ENCODE measurements at regions not wholly inside any gene's neighbourhood (a gene's known extent, or its start where the extent isn't known, plus 50 kb on each side); places are given as distances from the start of the nearest gene placed in this dataset.

DNA sequence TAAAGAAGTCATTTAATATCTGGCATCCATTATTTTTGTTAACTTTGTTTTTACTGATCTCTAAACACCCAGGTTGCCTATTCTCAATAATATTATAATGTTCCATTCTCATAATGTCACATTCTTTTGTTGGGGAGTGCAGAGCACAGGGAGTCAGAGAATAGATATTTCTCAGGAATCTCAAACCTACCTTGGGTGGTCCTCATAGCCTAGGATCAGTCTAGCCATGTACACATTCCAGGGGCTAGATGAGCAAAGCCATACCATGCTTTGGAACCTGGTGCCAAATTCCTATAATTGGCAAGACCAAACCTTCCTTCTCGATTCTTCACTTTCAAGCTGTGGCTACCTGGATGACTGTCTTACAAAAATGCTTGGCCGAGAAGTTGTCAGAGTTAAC lies 1124.7 kb upstream of the WWC1 start:
- DNase-seq (ENCODE audit: low read depth): no peak
- TF ChIP-seq CTCF (IDR thresholded peaks at IDR 0.05; ENCODE audit: control insufficient read depth, extremely low read depth, insufficient read depth): no peak

DNA sequence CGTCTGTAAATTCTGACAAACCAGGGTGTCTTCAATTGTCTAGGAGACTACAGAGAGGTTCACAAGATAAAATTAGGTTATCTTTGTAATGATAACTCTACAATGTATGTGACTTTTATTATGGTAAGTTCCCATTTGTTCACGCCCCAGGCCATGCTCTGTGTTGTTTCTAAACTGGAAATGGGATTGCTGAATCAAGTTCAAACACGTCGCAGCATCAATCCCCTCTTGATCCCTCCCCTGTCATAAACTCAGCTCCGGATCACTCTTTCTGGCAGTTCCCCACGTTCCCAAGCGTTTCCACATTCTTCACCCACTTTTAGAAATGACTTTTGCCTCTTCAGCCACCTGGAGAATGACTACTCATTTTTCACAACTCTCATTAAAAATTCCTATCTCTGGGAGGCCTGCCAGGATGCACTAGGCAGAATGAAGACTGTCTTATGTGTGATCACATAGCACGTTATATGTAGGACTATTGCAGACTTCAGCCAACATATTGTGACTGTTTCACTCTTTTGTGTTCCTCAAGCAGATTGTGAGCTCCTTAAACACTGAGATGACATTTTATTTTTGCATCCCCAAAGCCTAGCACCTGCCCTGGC lies 1124.2 kb upstream of the WWC1 start:
- TF ChIP-seq CTCF (IDR thresholded peaks at IDR 0.05; ENCODE audit: control insufficient read depth, extremely low read depth, insufficient read depth): no peak
- no peak overlapping the region for H3K4me3 ChIP-seq (ENCODE audit: low read depth, low read length)
- DNase-seq (ENCODE audit: low read depth): no peak

More for the DNA sequence above, 1124.7 kb upstream of the WWC1 start:
- no peak overlapping the region for H3K4me3 ChIP-seq (ENCODE audit: low read depth, low read length)

GRCh38 chr5:167168971-167169370 lies 1122.5 kb upstream of the WWC1 start:
- no peak for DNase-seq (ENCODE audit: low read depth)
- no peak for TF ChIP-seq CTCF (IDR thresholded peaks at IDR 0.05; ENCODE audit: control insufficient read depth, extremely low read depth, insufficient read depth)
- no peak overlapping the region for H3K4me3 ChIP-seq (ENCODE audit: low read depth, low read length)

- no peak for DNase-seq (ENCODE audit: low read depth)
- TF ChIP-seq CTCF (IDR thresholded peaks at IDR 0.05; ENCODE audit: control insufficient read depth, extremely low read depth, insufficient read depth): no peak
- H3K4me3 ChIP-seq (ENCODE audit: low read depth, low read length): no peak overlapping the region
Measured at GRCh38 chr5:167171056-167171455, 1120.4 kb upstream of the WWC1 start.

- no peak for DNase-seq (ENCODE audit: low read depth)
- TF ChIP-seq CTCF (IDR thresholded peaks at IDR 0.05; ENCODE audit: control insufficient read depth, extremely low read depth, insufficient read depth): no peak
- no peak overlapping the region for H3K4me3 ChIP-seq (ENCODE audit: low read depth, low read length)
Measured at GRCh38 chr5:167177736-167178135, 1113.7 kb upstream of the WWC1 start.

DNA sequence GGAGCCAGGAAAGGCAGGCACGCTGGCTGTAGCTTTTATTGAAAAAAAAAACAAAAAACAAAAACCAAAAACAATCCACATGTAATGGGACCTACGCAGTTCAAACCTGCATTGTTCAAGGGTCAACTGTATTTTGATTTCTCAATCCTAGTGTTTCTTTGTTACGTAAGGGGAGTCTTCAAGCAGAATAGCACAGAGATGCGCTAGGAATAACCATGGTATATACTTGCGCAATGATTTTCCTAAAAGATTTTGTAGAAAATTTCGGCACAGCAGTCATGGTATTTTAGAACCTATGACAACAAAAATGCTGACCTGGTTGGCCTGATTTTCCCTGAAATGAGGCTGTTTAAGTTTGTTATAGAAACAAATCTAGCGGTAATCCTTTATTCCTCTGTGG lies 1110.5 kb upstream of the WWC1 start:
- no peak for TF ChIP-seq CTCF (IDR thresholded peaks at IDR 0.05; ENCODE audit: control insufficient read depth, extremely low read depth, insufficient read depth)
- no peak for DNase-seq (ENCODE audit: low read depth)
- no peak overlapping the region for H3K4me3 ChIP-seq (ENCODE audit: low read depth, low read length)

GRCh38 chr5:167205881-167206280 lies 1085.6 kb upstream of the WWC1 start:
- TF ChIP-seq CTCF (IDR thresholded peaks at IDR 0.05; ENCODE audit: control insufficient read depth, extremely low read depth, insufficient read depth): no peak
- DNase-seq (ENCODE audit: low read depth): no peak

More at GRCh38 chr5:167205881-167206280, 1085.6 kb upstream of the WWC1 start:
- H3K4me3 ChIP-seq (ENCODE audit: low read depth, low read length): no peak overlapping the region

Data from LNCaP clone FGC (cell line).